ENCODE measurements at regions not wholly inside any gene's neighbourhood (a gene's known extent, or its start where the extent isn't known, plus 50 kb on each side); places are given as distances from the start of the nearest gene placed in this dataset.

DNA sequence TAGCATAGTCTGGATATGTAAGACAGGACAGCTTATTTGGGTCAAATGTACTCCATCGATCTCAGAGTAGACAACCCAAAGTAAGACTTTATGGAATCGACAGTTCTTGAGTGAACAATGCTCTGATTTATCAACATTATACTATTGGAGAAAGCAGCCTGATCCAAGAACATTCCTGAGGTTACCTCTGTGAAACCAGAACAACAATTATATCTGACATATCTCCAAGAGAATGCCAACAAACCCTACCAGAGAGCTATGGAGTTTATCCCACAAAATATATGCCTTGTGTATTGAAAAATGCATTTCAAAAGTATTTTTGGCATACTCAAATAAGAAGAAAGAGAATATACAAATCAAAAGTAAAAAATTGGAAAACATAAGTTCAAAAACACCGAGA lies 1985.9 kb downstream of the EFNA5 start:
- Mint-ChIP-seq H3K27me3 (no peaks in the 10 kb centered on the region), H3K4me1 (no peaks in the 10 kb centered on the region), H3K4me3 (no peak overlapping the region), H3K9me3 (ENCODE audit: insufficient read depth) (no peaks in the 10 kb centered on the region), H3K27ac (no peak overlapping the region)
- Histone ChIP-seq H3K27ac (ENCODE audit: low read length in 2 of 2) (no peak overlapping the region), H2AFZ (ENCODE audit: insufficient read depth, low read depth, low read length, poor library complexity, severe bottlenecking) (no peak overlapping the region), H3K4me2 (replicated peaks; ENCODE audit: low read depth, low read length, poor library complexity, severe bottlenecking) (no peak overlapping the region), H4K20me1 (ENCODE audit: control insufficient read depth, insufficient read depth, low read length, poor library complexity, severe bottlenecking) (no peaks in the 10 kb centered on the region), H3K36me3 (replicated peaks in 1 of 2; ENCODE audit: control extremely low read depth in 1 of 2, control insufficient read depth in 1 of 2, extremely low read depth in 1 of 2, insufficient read depth in 2 of 2, low read length in 1 of 2) (no peaks in the 10 kb centered on the region), H3K9ac (ENCODE audit: low read length) (no peak overlapping the region), H3K4me3 (ENCODE audit: control extremely low read depth in 1 of 5, extremely low read depth in 1 of 5, insufficient read depth in 1 of 5, low read depth in 2 of 5, low read length in 4 of 5) (no peak overlapping the region), H3K79me2 (ENCODE audit: control insufficient read depth, insufficient read depth, low read length) (no peaks in the 10 kb centered on the region), H3K4me1 (ENCODE audit: control insufficient read depth in 2 of 2, insufficient read depth in 2 of 2, low read length in 2 of 2) (no peaks in the 10 kb centered on the region), H3K9me3 (ENCODE audit: control extremely low read depth in 1 of 3, control insufficient read depth in 2 of 3, insufficient read depth in 1 of 3, low read length in 2 of 3) (peaks cover 0 to 3% (median 0%) of the 10 kb centered on the region in 3 donors), H3K27me3 (replicated peaks in 1 of 4; ENCODE audit: control extremely low read depth in 1 of 4, control insufficient read depth in 3 of 4, insufficient read depth in 4 of 4, low read length in 3 of 4) (no peaks in the 10 kb centered on the region)
- 100% methylated on average over 1 of the region's 3 CpGs for WGBS (ENCODE audit: insufficient coverage)
- DNase-seq: no peak
- intact Hi-C loops (cut with micrococcal nuclease): no loop called here
- CTCF ChIA-PET: no interaction called here
- no peak for ATAC-seq (ENCODE audit: low read depth)
- TF ChIP-seq, protein P1, sequence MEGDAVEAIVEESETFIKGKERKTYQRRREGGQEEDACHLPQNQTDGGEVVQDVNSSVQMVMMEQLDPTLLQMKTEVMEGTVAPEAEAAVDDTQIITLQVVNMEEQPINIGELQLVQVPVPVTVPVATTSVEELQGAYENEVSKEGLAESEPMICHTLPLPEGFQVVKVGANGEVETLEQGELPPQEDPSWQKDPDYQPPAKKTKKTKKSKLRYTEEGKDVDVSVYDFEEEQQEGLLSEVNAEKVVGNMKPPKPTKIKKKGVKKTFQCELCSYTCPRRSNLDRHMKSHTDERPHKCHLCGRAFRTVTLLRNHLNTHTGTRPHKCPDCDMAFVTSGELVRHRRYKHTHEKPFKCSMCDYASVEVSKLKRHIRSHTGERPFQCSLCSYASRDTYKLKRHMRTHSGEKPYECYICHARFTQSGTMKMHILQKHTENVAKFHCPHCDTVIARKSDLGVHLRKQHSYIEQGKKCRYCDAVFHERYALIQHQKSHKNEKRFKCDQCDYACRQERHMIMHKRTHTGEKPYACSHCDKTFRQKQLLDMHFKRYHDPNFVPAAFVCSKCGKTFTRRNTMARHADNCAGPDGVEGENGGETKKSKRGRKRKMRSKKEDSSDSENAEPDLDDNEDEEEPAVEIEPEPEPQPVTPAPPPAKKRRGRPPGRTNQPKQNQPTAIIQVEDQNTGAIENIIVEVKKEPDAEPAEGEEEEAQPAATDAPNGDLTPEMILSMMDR (IDR thresholded peaks at IDR 0.05): no peak
- POLR2A ChIA-PET: no interaction called here

GRCh38 chr5:105680858-105681475 lies 1989.8 kb downstream of the EFNA5 start:
- WGBS (ENCODE audit: insufficient coverage): 70% methylated on average over 4 of the region's 7 CpGs

More at GRCh38 chr5:105680858-105681475, 1989.8 kb downstream of the EFNA5 start:
- H3K4me2 ChIP-seq (replicated peaks; ENCODE audit: low read depth, low read length, poor library complexity, severe bottlenecking): no peak overlapping the region
- H3K9me3 ChIP-seq (ENCODE audit: control extremely low read depth in 1 of 3, control insufficient read depth in 2 of 3, insufficient read depth in 1 of 3, low read length in 2 of 3): no peaks in the 10 kb centered on the region
- H3K36me3 ChIP-seq (replicated peaks in 1 of 2; ENCODE audit: control extremely low read depth in 1 of 2, control insufficient read depth in 1 of 2, extremely low read depth in 1 of 2, insufficient read depth in 2 of 2, low read length in 1 of 2): no peaks in the 10 kb centered on the region
- no peaks in the 10 kb centered on the region for H3K9me3 Mint-ChIP-seq (ENCODE audit: insufficient read depth)
- no peak overlapping the region for H2AFZ ChIP-seq (ENCODE audit: insufficient read depth, low read depth, low read length, poor library complexity, severe bottlenecking)
- ChIA-PET CTCF (no interaction called here), POLR2A (no interaction called here)
- no peaks in the 10 kb centered on the region for H3K27me3 ChIP-seq (replicated peaks in 1 of 4; ENCODE audit: control extremely low read depth in 1 of 4, control insufficient read depth in 3 of 4, insufficient read depth in 4 of 4, low read length in 3 of 4)
- no peaks in the 10 kb centered on the region for H3K79me2 ChIP-seq (ENCODE audit: control insufficient read depth, insufficient read depth, low read length)
- H3K27ac Mint-ChIP-seq: no peak overlapping the region
- H3K4me1 Mint-ChIP-seq: no peaks in the 10 kb centered on the region
- no peaks in the 10 kb centered on the region for H4K20me1 ChIP-seq (ENCODE audit: control insufficient read depth, insufficient read depth, low read length, poor library complexity, severe bottlenecking)
- no peaks in the 10 kb centered on the region for H3K4me1 ChIP-seq (ENCODE audit: control insufficient read depth in 2 of 2, insufficient read depth in 2 of 2, low read length in 2 of 2)
- intact Hi-C loops (cut with micrococcal nuclease): no loop called here
- no peak for DNase-seq
- no peak for ATAC-seq (ENCODE audit: low read depth)
- H3K9ac ChIP-seq (ENCODE audit: low read length): no peak overlapping the region
- no peak overlapping the region for H3K4me3 ChIP-seq (ENCODE audit: control extremely low read depth in 1 of 5, extremely low read depth in 1 of 5, insufficient read depth in 1 of 5, low read depth in 2 of 5, low read length in 4 of 5)
- H3K4me3 Mint-ChIP-seq: no peak overlapping the region
- no peaks in the 10 kb centered on the region for H3K27me3 Mint-ChIP-seq
- no peak for TF ChIP-seq EZH2 (IDR thresholded peaks at IDR 0.05; ENCODE audit: borderline replicate concordance, insufficient read depth, low read depth, low read length, poor library complexity, severe bottlenecking)
- TF ChIP-seq, protein P1 (IDR thresholded peaks at IDR 0.05): no peak
- no peak overlapping the region for H3K27ac ChIP-seq (ENCODE audit: low read length in 2 of 2)
